Endothelial cell (in vitro differentiated cells): ENCODE measurements at regions not wholly inside any gene's neighbourhood (a gene's known extent, or its start where the extent isn't known, plus 50 kb on each side); places are given as distances from the start of the nearest gene placed in this dataset.
"Not testable (repeated sequence)": the region's sequence is repeated elsewhere in the genome, so short reads cannot be mapped to it uniquely, and the experiment has no call there.

Experiments
- DNase-seq: peaks from one replicate; pipeline ENCODE4 v3.0.0; 2021; ENCODE audit warnings: low spot score
- H3K27ac Mint-ChIP-seq: one replicate; pipeline ENCODE4 v1.8.0; 2021; ENCODE audit warnings: mixed read lengths, inconsistent platforms; ENCODE audit not compliant: unreplicated experiment
- H3K27me3 Mint-ChIP-seq: one replicate; pipeline ENCODE4 v1.8.0; 2021; ENCODE audit warnings: mild to moderate bottlenecking, moderate library complexity, mixed read lengths, inconsistent platforms; ENCODE audit not compliant: unreplicated experiment
- H3K36me3 Mint-ChIP-seq: one replicate; pipeline ENCODE4 v1.8.0; 2021; ENCODE audit warnings: mild to moderate bottlenecking, low read depth, mixed read lengths, inconsistent platforms; ENCODE audit not compliant: unreplicated experiment
- H3K4me1 Mint-ChIP-seq: one replicate; pipeline ENCODE4 v1.8.0; 2021; ENCODE audit warnings: mild to moderate bottlenecking, mixed read lengths, inconsistent platforms; ENCODE audit not compliant: unreplicated experiment
- H3K4me3 Mint-ChIP-seq: one replicate; pipeline ENCODE4 v1.8.0; 2021; ENCODE audit warnings: mild to moderate bottlenecking, mixed read lengths, inconsistent platforms; ENCODE audit not compliant: unreplicated experiment
- H3K9me3 Mint-ChIP-seq: one replicate; pipeline ENCODE4 v1.8.0; 2021; ENCODE audit warnings: mixed read lengths, inconsistent platforms; ENCODE audit not compliant: unreplicated experiment
- CTCF ChIP-seq: fragments of 200-600 bp; sonication (generic); IDR thresholded peaks from one replicate; pipeline ENCODE4 v1.5.0; 2021; ENCODE audit warnings: antibody characterized with exemption; ENCODE audit not compliant: unreplicated experiment

- Mint-ChIP-seq H3K36me3 (peaks cover 8% of the 10 kb centered on the region), H3K4me1 (no peaks in the 10 kb centered on the region)
Measured at GRCh38 chr14:101323111-101323510, 238.2 kb upstream of the DIO3 start.

GRCh38 chr14:101323614-101324235 is 237.6 kb upstream of the DIO3 start:
- H3K4me3 Mint-ChIP-seq, H3K27me3 Mint-ChIP-seq, H3K4me1 Mint-ChIP-seq, DNase-seq, H3K36me3 Mint-ChIP-seq, H3K27ac Mint-ChIP-seq: not testable (repeated sequence)
- H3K9me3 Mint-ChIP-seq, result peaks cover 12% of the 10 kb centered on the region

More at GRCh38 chr14:101323111-101323510, 238.2 kb upstream of the DIO3 start:
- Mint-ChIP-seq H3K27me3 (no peaks in the 10 kb centered on the region), H3K9me3 (peaks cover 12% of the 10 kb centered on the region), H3K4me3 (no peak overlapping the region), H3K27ac (no peak overlapping the region)
- no peak for DNase-seq
- TF ChIP-seq CTCF, result no peak

- no peak for DNase-seq
- Mint-ChIP-seq H3K9me3 (peaks cover 12% of the 10 kb centered on the region), H3K4me1 (peaks cover 5% of the 10 kb centered on the region), H3K36me3 (peaks cover 8% of the 10 kb centered on the region), H3K4me3 (no peak overlapping the region), H3K27me3 (no peaks in the 10 kb centered on the region), H3K27ac (no peak overlapping the region)
- no peak for TF ChIP-seq CTCF
Measured at GRCh38 chr14:101325319-101325718, 236.0 kb upstream of the DIO3 start.

- Mint-ChIP-seq H3K36me3 (peaks cover 4% of the 10 kb centered on the region), H3K4me3 (no peak overlapping the region), H3K27ac (no peak overlapping the region), H3K27me3 (no peaks in the 10 kb centered on the region), H3K4me1 (peaks cover 10% of the 10 kb centered on the region), H3K9me3 (peaks cover 9% of the 10 kb centered on the region)
- no peak for TF ChIP-seq CTCF
- DNase-seq, result no peak
Measured at GRCh38 chr14:101328412-101329028, 232.8 kb upstream of the DIO3 start.

GRCh38 chr14:101330416-101331140 is 230.7 kb upstream of the DIO3 start:
- TF ChIP-seq CTCF, result no peak
- Mint-ChIP-seq H3K4me1 (peaks cover 10% of the 10 kb centered on the region), H3K36me3 (no peaks in the 10 kb centered on the region), H3K27ac (no peak overlapping the region), H3K4me3 (no peak overlapping the region), H3K9me3 (no peaks in the 10 kb centered on the region), H3K27me3 (peaks cover 2% of the 10 kb centered on the region)
- no peak for DNase-seq
